Renal cortex interstitium (tissue), 11 donors: ENCODE measurements at regions not wholly inside any gene's neighbourhood (a gene's known extent, or its start where the extent isn't known, plus 50 kb on each side); places are given as distances from the start of the nearest gene placed in this dataset.
"Not testable (repeated sequence)": the region's sequence is repeated elsewhere in the genome, so short reads cannot be mapped to it uniquely, and the experiment has no call there.

ENCODE experiments used
- DNase-seq, 11 donors: peaks; one replicate each; pipeline ENCODE4 v3.0.0-alpha.2; 2013; ENCODE audit warnings: low read depth in 9 of 11, low spot score in 4 of 11; ENCODE audit errors: extremely low read depth in 1 of 11

GRCh38 chr6:30832864-30833263, 51.5 kb upstream of the DDR1 start:
- no peak for DNase-seq

GRCh38 chr6:30830438-30830837, 53.9 kb upstream of the DDR1 start:
- no peak for DNase-seq

DNA sequence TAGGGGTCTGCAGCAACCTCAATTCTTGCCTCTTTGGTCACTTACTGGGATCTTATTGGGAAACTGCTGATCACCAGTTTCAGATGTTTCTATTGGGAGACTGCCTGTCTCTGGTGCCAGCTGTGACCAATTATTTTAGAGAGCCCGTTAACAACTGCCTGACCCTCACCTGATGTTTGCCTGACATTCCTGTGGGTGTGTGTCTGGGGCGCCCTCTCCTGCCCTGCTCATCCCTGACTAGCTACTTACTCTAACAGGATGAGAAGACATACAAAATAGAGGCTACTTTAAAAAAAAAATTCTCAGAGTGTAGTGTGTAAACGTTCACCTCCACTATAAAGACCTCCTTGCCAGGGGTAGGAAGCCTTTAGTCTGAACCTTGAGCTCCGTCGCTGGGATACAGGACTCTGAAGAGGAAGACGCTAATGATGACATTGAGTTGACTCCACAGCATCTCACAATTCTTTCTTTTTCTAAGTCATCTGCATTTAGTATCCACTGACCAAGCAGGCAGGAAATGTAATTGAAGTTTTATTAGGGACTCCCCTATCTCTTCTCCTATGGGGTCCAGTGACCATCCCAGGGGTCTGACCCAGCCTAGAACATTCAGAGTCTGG, 54.6 kb upstream of the DDR1 start:
- no peak for DNase-seq

DNA sequence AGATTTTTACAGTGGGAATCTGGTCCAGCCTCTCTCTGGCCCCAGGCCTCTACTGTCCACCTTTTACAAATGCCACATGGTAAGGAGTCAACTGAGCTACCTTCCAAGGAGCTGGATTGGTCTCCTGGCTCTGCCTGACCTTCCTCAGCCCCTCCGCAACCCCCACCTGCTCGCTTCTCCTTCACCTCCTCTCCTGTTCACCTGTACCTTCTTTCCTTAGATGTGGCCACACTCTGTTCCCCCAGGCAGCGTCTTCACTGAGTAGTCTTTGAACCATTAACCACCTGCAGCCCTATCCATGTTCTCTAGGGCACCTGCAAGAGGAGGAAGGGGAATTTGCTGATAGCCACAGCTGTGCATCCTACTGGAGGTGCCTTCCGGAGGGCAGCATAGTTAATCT, 55.3 kb upstream of the DDR1 start:
- no peak for DNase-seq

GRCh38 chr6:30828027-30828962, 56.0 kb upstream of the DDR1 start:
- DNase-seq = peak in 9 of 11 donors; percentile 65 to 83 (median 77)

- no peak for DNase-seq
Observed at GRCh38 chr6:30826961-30827342, 57.4 kb upstream of the DDR1 start.

- no peak for DNase-seq
Observed at GRCh38 chr6:30824698-30825097, 59.6 kb upstream of the DDR1 start.

- DNase-seq = no peak
Observed at GRCh38 chr6:30823534-30823865, 60.8 kb upstream of the DDR1 start.

DNA sequence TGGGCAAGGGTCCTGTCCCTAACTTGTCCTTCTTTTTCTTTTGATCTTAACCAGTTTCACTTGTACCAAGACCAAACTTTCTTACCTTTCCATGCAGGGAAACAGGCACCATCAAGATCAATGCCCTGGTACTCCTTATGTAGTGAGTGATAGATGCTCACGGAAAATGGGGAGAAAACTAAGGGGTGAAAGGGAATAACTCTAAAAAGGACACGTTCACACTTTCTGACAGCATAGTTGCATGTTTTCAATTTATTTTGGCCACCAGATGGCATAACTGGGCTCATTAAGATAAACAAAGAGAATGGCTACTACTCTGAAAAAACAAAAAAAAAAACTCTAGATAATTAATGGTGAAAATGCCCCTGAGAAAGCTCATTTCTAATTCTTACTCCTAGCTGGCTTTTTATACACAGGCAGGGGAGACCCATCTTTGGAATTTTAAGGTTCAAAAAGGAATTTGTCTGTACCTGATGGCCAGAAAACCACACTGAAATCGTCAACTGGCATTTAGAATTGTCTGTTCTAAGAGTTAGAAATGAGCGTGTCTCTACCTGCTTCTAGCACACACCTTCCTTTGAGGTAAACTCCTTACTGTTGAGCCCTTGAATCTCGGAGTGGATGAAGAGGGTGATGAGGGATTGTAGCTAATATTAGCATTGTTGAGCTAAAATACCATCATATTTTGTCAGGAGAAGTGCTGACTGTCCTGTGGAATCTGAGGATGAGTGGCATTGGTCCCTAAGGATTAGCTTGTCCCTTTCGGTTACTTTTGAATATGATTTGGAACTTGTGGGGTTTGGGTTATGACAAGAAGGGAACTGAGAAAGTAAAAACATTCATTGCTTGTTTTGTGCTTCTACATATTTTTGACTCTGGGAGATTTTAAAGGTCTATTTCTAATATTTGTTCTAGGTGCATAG, 62.2 kb upstream of the DDR1 start:
- DNase-seq = peak in 1 of 11 donors; percentile 58

GRCh38 chr6:30820193-30820592, 64.1 kb upstream of the DDR1 start:
- DNase-seq = no peak

GRCh38 chr6:30819297-30819917, 64.9 kb upstream of the DDR1 start:
- DNase-seq = no peak

GRCh38 chr6:30818391-30818841, 65.9 kb upstream of the DDR1 start:
- DNase-seq = no peak

DNA sequence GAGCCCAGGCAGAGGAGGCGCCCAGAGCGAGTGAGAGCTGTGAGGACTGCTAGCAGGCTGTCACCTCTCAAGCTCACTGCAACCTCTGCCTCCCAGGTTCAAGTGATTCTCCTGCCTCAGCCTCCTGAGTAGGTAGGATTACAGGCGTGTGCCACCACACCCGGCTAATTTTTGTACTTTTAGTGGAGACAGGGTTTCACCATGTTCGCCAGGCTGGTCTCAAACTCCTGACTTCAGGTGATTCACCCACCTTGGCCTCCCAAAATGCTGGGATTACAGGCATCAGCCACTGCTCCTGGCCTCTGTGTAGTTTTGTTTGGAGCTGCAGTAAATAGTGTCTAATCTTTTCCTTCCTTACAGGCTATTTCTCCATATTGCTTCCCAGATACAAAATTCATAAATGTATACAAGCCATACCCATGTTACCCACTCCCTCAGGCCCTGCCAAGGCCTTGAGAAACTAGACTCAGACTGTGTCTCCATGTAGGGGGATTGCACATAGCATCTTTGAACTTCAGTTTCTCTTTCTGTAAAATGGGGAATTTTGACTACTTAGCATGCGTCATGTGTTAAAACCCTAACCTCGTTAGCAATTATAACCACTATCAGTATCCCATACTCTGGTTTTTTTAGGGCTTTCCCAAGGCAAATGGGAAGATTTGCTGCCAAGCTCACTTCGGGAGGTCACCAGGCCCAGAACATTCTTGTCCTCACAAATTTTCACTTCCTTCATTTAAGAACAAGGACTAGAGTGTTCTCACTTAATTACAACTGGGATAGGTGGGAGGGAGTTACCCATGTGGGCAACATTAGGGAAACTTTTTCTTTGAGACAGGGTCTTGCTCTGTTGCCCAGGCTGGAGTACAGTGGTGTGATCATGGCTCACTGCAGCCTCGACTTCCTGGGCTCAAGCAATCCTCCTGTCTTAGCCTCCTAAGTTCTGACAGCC, 67.3 kb upstream of the DDR1 start:
- DNase-seq = no peak

GRCh38 chr6:30816296-30816695, 68.0 kb upstream of the DDR1 start:
- not testable (repeated sequence) for DNase-seq

- not testable (repeated sequence) for DNase-seq
Observed at GRCh38 chr6:30815041-30815742, 69.1 kb upstream of the DDR1 start.

- DNase-seq = no peak
Observed at GRCh38 chr6:30814146-30815040, 69.9 kb upstream of the DDR1 start.
